NCI-H524 (cell line): ENCODE measurements at regions not wholly inside any gene's neighbourhood (a gene's known extent, or its start where the extent isn't known, plus 50 kb on each side); places are given as distances from the start of the nearest gene placed in this dataset.

Source experiments
- DNase-seq, 2 experiments: peaks; one replicate each; lab custom pipeline; 2025; lab: John Stamatoyannopoulos, UW

- no peak for DNase-seq
Observed at GRCh38 chr2:217410681-217410960, 550.8 kb upstream of the TNP1 start.

- peak in 1 of 2 experiments; percentile 57 for DNase-seq
Observed at GRCh38 chr2:217409949-217410680, 550.3 kb upstream of the TNP1 start.

GRCh38 chr2:217407362-217407761 is 547.5 kb upstream of the TNP1 start:
- DNase-seq, result peak; percentile 14 to 53

GRCh38 chr2:217404236-217404760 is 544.4 kb upstream of the TNP1 start:
- no peak for DNase-seq

GRCh38 chr2:217402761-217403383 is 543.0 kb upstream of the TNP1 start:
- peak; percentile 62 to 89 for DNase-seq

GRCh38 chr2:217402144-217402543 is 542.3 kb upstream of the TNP1 start:
- DNase-seq, result no peak

GRCh38 chr2:217399291-217399690 is 539.4 kb upstream of the TNP1 start:
- DNase-seq, result no peak

- DNase-seq, result no peak
Observed at GRCh38 chr2:217398860-217399259, 539.0 kb upstream of the TNP1 start.

GRCh38 chr2:217398101-217398500 is 538.2 kb upstream of the TNP1 start:
- DNase-seq, result no peak

- DNase-seq, result no peak
Observed at GRCh38 chr2:217396586-217396985, 536.7 kb upstream of the TNP1 start.

GRCh38 chr2:217396165-217396564 is 536.3 kb upstream of the TNP1 start:
- DNase-seq, result no peak

- DNase-seq, result no peak
Observed at GRCh38 chr2:217394510-217395351, 534.9 kb upstream of the TNP1 start.

GRCh38 chr2:217393585-217394032 is 533.7 kb upstream of the TNP1 start:
- no peak for DNase-seq

- no peak for DNase-seq
Observed at GRCh38 chr2:217392930-217393584, 533.2 kb upstream of the TNP1 start.

GRCh38 chr2:217387776-217388387 is 528.0 kb upstream of the TNP1 start:
- no peak for DNase-seq

- DNase-seq, result no peak
Observed at GRCh38 chr2:217386041-217386440, 526.2 kb upstream of the TNP1 start.

GRCh38 chr2:217383620-217384019 is 523.8 kb upstream of the TNP1 start:
- DNase-seq, result no peak

- DNase-seq, result no peak
Observed at GRCh38 chr2:217382794-217383193, 522.9 kb upstream of the TNP1 start.

GRCh38 chr2:217379807-217380206 is 519.9 kb upstream of the TNP1 start:
- DNase-seq, result peak in 1 of 2 experiments; percentile 39

GRCh38 chr2:217372794-217373193 is 512.9 kb upstream of the TNP1 start:
- no peak for DNase-seq

GRCh38 chr2:217371781-217372213 is 511.9 kb upstream of the TNP1 start:
- DNase-seq, result no peak

GRCh38 chr2:217370391-217370790 is 510.5 kb upstream of the TNP1 start:
- no peak for DNase-seq
